ENCODE measurements at regions not wholly inside any gene's neighbourhood (a gene's known extent, or its start where the extent isn't known, plus 50 kb on each side); places are given as distances from the start of the nearest gene placed in this dataset.

DNA sequence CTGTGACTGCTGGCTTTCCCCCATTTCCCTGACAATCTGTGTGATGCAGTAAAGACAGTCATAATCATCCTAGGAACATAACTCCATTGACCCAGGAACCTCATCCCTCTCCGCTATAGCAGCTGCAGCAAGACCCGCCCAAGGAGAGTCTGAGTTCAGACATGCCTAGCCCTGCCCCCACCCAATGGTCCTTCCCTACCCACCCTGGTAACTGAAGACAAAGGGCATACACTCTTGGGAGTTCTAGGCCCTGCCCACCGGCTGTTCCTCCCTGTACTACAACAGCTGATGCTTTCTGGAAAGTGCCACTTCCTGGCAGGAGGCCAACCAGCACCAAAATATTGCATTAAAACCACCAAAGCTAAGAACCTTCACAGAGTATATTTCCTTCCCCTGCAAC is 1035.6 kb downstream of the C4orf33 start:
- TF ChIP-seq, protein P1, sequence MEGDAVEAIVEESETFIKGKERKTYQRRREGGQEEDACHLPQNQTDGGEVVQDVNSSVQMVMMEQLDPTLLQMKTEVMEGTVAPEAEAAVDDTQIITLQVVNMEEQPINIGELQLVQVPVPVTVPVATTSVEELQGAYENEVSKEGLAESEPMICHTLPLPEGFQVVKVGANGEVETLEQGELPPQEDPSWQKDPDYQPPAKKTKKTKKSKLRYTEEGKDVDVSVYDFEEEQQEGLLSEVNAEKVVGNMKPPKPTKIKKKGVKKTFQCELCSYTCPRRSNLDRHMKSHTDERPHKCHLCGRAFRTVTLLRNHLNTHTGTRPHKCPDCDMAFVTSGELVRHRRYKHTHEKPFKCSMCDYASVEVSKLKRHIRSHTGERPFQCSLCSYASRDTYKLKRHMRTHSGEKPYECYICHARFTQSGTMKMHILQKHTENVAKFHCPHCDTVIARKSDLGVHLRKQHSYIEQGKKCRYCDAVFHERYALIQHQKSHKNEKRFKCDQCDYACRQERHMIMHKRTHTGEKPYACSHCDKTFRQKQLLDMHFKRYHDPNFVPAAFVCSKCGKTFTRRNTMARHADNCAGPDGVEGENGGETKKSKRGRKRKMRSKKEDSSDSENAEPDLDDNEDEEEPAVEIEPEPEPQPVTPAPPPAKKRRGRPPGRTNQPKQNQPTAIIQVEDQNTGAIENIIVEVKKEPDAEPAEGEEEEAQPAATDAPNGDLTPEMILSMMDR (IDR thresholded peaks at IDR 0.05): no peak
- TF ChIP-seq POLR2A (IDR thresholded peaks at IDR 0.05): no peak
